Suprapubic skin (tissue), 4 donors: ENCODE measurements at regions not wholly inside any gene's neighbourhood (a gene's known extent, or its start where the extent isn't known, plus 50 kb on each side); places are given as distances from the start of the nearest gene placed in this dataset.

Source experiments
- POLR2A ChIP-seq, 2 donors: fragments of 450-650 bp; IDR thresholded peaks; one replicate each; pipeline ENCODE4 v1.6.1; 2017; ENCODE audit warnings: antibody characterized with exemption in 2 of 2, mild to moderate bottlenecking in 2 of 2, moderate library complexity in 2 of 2
- POLR2AphosphoS5 ChIP-seq, 3 donors: sonication (generic); formaldehyde crosslinking; IDR thresholded peaks; one replicate each; pipeline ENCODE4 v1.6.1; 2017; ENCODE audit warnings: antibody characterized with exemption in 3 of 3

- TF ChIP-seq POLR2A (IDR thresholded peaks at IDR 0.05) (no peak), POLR2AphosphoS5 (IDR thresholded peaks at IDR 0.05) (no peak)
Measured at GRCh38 chr5:96052374-96052773, 90.7 kb upstream of the ELL2 start.
